Upper lobe of left lung (tissue), 4 donors: ENCODE measurements at regions not wholly inside any gene's neighbourhood (a gene's known extent, or its start where the extent isn't known, plus 50 kb on each side); places are given as distances from the start of the nearest gene placed in this dataset.

ENCODE experiments used
- EP300 ChIP-seq, 4 donors: sonication (generic); formaldehyde crosslinking; IDR thresholded peaks; one replicate each; pipeline ENCODE4 v1.5.1; 2017; ENCODE audit warnings: antibody characterized with exemption in 4 of 4, control low read depth in 2 of 4
- POLR2A ChIP-seq, 4 donors: fragments of 450-650 bp; IDR thresholded peaks; one replicate each; pipeline ENCODE4 v1.5.1; 2016 to 2017; ENCODE audit warnings: antibody characterized with exemption in 4 of 4, mild to moderate bottlenecking in 2 of 4
- POLR2AphosphoS5 ChIP-seq, 2 donors: sonication (generic); formaldehyde crosslinking; IDR thresholded peaks; one replicate each; pipeline ENCODE4 v1.5.1; 2017; ENCODE audit warnings: antibody characterized with exemption in 2 of 2
- TF ChIP-seq, protein P1 (sequence below), 6 experiments: fragments of 450-650 bp in 4 of 6; fragments of 200-600 bp in 2 of 6; sonication (generic) in 2 of 6; IDR thresholded peaks; one replicate each; pipeline ENCODE4 v1.5.1; 2016 to 2019; ENCODE audit warnings: antibody characterized with exemption in 6 of 6

- TF ChIP-seq, protein P1, sequence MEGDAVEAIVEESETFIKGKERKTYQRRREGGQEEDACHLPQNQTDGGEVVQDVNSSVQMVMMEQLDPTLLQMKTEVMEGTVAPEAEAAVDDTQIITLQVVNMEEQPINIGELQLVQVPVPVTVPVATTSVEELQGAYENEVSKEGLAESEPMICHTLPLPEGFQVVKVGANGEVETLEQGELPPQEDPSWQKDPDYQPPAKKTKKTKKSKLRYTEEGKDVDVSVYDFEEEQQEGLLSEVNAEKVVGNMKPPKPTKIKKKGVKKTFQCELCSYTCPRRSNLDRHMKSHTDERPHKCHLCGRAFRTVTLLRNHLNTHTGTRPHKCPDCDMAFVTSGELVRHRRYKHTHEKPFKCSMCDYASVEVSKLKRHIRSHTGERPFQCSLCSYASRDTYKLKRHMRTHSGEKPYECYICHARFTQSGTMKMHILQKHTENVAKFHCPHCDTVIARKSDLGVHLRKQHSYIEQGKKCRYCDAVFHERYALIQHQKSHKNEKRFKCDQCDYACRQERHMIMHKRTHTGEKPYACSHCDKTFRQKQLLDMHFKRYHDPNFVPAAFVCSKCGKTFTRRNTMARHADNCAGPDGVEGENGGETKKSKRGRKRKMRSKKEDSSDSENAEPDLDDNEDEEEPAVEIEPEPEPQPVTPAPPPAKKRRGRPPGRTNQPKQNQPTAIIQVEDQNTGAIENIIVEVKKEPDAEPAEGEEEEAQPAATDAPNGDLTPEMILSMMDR (IDR thresholded peaks at IDR 0.05) = no peak
- TF ChIP-seq POLR2AphosphoS5 (IDR thresholded peaks at IDR 0.05) (no peak), POLR2A (IDR thresholded peaks at IDR 0.05) (no peak), EP300 (IDR thresholded peaks at IDR 0.05) (no peak)
These were observed 213.7 kb downstream of the PDCD6IP start for GRCh38 chr3:34012102-34012461.
